ENCODE measurements at regions not wholly inside any gene's neighbourhood (a gene's known extent, or its start where the extent isn't known, plus 50 kb on each side); places are given as distances from the start of the nearest gene placed in this dataset.

GRCh38 chr4:3689576-3690550, 76.3 kb upstream of the ADRA2C start:
- Histone ChIP-seq H3K9me3 (no peaks in the 10 kb centered on the region), H3K27me3 (peaks cover 0 to 10% (median 0%) of the 10 kb centered on the region in 3 donors), H3K27ac (no peak overlapping the region), H3K36me3 (no peaks in the 10 kb centered on the region), H3K4me1 (no peaks in the 10 kb centered on the region), H3K4me3 (no peak overlapping the region)
- DNase-seq: peak; percentile 40
- TF ChIP-seq POLR2A (IDR thresholded peaks at IDR 0.05) (no peak), EP300 (IDR thresholded peaks at IDR 0.05) (no peak), POLR2AphosphoS5 (IDR thresholded peaks at IDR 0.05) (no peak)
- TF ChIP-seq, protein P1, sequence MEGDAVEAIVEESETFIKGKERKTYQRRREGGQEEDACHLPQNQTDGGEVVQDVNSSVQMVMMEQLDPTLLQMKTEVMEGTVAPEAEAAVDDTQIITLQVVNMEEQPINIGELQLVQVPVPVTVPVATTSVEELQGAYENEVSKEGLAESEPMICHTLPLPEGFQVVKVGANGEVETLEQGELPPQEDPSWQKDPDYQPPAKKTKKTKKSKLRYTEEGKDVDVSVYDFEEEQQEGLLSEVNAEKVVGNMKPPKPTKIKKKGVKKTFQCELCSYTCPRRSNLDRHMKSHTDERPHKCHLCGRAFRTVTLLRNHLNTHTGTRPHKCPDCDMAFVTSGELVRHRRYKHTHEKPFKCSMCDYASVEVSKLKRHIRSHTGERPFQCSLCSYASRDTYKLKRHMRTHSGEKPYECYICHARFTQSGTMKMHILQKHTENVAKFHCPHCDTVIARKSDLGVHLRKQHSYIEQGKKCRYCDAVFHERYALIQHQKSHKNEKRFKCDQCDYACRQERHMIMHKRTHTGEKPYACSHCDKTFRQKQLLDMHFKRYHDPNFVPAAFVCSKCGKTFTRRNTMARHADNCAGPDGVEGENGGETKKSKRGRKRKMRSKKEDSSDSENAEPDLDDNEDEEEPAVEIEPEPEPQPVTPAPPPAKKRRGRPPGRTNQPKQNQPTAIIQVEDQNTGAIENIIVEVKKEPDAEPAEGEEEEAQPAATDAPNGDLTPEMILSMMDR (IDR thresholded peaks at IDR 0.05): no peak
- intact Hi-C loops (cut with DNase I): no loop called here
- WGBS, 2 donors: 87% methylated on average over 41 of the region's 41 CpGs

GRCh38 chr4:3689006-3689405, 77.2 kb upstream of the ADRA2C start:
- Histone ChIP-seq H3K9me3 (no peaks in the 10 kb centered on the region), H3K36me3 (no peaks in the 10 kb centered on the region), H3K4me3 (no peak overlapping the region), H3K27ac (no peak overlapping the region), H3K27me3 (peaks cover 0 to 16% (median 0%) of the 10 kb centered on the region in 3 donors), H3K4me1 (no peaks in the 10 kb centered on the region)
- 79 to 82% methylated on average over 21 of the region's 21 CpGs for WGBS, 2 donors
- intact Hi-C loops (cut with DNase I): no loop called here
- TF ChIP-seq POLR2A (IDR thresholded peaks at IDR 0.05) (no peak), POLR2AphosphoS5 (IDR thresholded peaks at IDR 0.05) (no peak), EP300 (IDR thresholded peaks at IDR 0.05) (no peak)
- TF ChIP-seq, protein P1 (IDR thresholded peaks at IDR 0.05): no peak
- peak; percentile 53 for DNase-seq

GRCh38 chr4:3688018-3688998, 77.9 kb upstream of the ADRA2C start:
- Histone ChIP-seq H3K4me3 (no peak overlapping the region), H3K4me1 (no peaks in the 10 kb centered on the region), H3K27me3 (peaks cover 0 to 16% (median 0%) of the 10 kb centered on the region in 3 donors), H3K27ac (no peak overlapping the region), H3K36me3 (no peaks in the 10 kb centered on the region), H3K9me3 (no peaks in the 10 kb centered on the region)
- intact Hi-C loops (cut with DNase I): no loop called here
- WGBS, 2 donors: 87 to 88% methylated on average over 24 of the region's 24 CpGs
- DNase-seq: peak; percentile 39
- no peak for TF ChIP-seq EP300 (IDR thresholded peaks at IDR 0.05)
- TF ChIP-seq, protein P1 (IDR thresholded peaks at IDR 0.05): no peak

DNA sequence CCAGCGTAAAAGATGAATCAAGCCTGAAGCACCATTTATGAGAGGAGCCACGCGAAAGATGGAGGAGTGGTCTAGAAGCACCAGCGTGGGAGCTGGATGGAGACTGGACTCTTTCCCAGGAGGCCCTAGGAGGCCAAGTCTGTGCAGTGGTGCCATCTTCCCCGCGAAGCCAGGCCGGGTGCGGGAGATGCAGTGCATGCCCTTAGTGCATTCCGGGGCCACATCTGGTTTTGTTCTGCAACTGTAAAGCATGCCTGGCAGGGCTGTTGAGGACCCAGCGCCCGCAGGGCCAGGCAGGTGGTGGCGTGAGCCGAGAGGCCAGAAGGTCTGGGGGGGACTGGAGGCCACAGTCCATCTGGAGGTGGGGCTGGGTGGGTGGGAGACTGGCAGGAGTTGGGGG, 78.6 kb upstream of the ADRA2C start:
- intact Hi-C loops (cut with DNase I): no loop called here
- Histone ChIP-seq H3K36me3 (no peaks in the 10 kb centered on the region), H3K4me1 (no peaks in the 10 kb centered on the region), H3K27ac (no peak overlapping the region), H3K9me3 (no peaks in the 10 kb centered on the region), H3K27me3 (peaks cover 0 to 16% (median 0%) of the 10 kb centered on the region in 3 donors), H3K4me3 (no peak overlapping the region)
- WGBS, 2 donors: 92 to 94% methylated on average over 13 of the region's 13 CpGs
- TF ChIP-seq EP300 (IDR thresholded peaks at IDR 0.05) (no peak), POLR2AphosphoS5 (IDR thresholded peaks at IDR 0.05) (no peak), POLR2A (IDR thresholded peaks at IDR 0.05) (no peak)
- TF ChIP-seq, protein P1 (IDR thresholded peaks at IDR 0.05): no peak
- DNase-seq: peak; percentile 41

Measured in sigmoid colon (tissue), 6 donors.